ENCODE measurements at regions not wholly inside any gene's neighbourhood (a gene's known extent, or its start where the extent isn't known, plus 50 kb on each side); places are given as distances from the start of the nearest gene placed in this dataset.

DNA sequence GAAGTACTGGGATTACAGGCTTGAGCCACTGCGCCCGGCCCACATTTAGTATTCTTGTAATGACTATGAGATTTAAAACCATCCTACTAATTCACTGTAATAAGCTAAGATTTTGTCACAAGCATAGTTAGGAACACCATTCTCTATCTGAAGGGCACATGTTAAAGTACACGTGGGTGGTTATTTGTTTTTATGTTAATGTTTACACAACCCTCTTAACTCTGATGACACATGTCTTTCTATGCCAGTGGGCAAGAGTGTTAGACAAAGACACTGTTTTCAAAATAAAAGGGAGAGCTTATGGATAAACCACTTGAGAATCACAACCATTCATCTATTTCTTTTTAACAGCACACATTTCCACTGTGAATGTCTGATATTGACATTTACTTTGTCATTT is 537.6 kb upstream of the IL12A start:
- no peak overlapping the region for H3K27ac Mint-ChIP-seq
- H3K36me3 Mint-ChIP-seq: no peaks in the 10 kb centered on the region
- ATAC-seq (replicated peaks) (no peak), DNase-seq (no peak)
- H3K27me3 Mint-ChIP-seq: no peaks in the 10 kb centered on the region
- peaks cover 1 to 4% of the 10 kb centered on the region in 2 donors for H3K9me3 Mint-ChIP-seq
- H3K4me3 Mint-ChIP-seq: no peak overlapping the region
- no peaks in the 10 kb centered on the region for H3K4me1 Mint-ChIP-seq

DNA sequence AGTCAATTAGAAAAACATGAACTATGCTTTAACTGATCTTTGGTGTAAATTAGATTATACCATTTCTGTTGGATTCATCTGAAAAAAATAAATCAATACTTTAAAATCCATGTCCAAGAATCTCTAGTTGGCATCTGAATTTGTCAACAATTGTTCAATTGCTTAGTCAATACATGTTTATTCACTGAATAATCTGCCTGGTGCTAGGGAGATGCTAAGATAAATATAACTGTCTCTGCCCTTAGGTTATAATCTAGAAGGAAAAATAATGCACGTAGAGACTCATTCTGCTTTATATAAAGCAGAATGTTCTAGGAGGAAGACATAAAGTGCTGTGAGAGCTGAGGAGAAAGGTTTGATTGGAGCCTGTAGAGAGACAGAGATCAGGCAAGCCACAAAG is 537.2 kb upstream of the IL12A start:
- H3K4me3 Mint-ChIP-seq: no peak overlapping the region
- no peaks in the 10 kb centered on the region for H3K27me3 Mint-ChIP-seq
- no peak for ATAC-seq (replicated peaks)
- H3K9me3 Mint-ChIP-seq: peaks cover 1 to 4% of the 10 kb centered on the region in 2 donors
- no peak for DNase-seq
- H3K27ac Mint-ChIP-seq: no peak overlapping the region
- no peaks in the 10 kb centered on the region for H3K4me1 Mint-ChIP-seq
- no peaks in the 10 kb centered on the region for H3K36me3 Mint-ChIP-seq

DNA sequence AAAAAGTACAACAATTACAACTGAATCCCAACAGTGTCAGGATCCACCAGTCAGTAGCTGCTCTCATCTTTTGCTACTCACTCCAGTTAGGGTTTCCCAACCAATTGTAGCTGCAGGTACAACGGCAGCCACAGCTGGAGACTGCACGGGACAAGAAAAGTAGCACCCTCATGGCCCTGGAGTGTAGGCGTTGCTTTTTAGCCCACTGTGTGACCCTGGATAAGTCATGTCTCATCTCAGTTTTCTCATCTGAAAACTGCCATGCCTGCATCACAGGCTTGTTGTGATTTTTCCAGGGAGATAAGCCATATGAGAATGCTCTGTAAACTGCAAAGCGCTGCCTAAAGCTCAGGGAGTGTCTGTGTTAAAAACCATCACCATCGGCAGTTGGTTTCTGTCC is 535.6 kb upstream of the IL12A start:
- Mint-ChIP-seq H3K9me3 (peaks cover 1 to 4% of the 10 kb centered on the region in 2 donors), H3K4me3 (no peak overlapping the region), H3K27me3 (no peaks in the 10 kb centered on the region), H3K36me3 (no peaks in the 10 kb centered on the region), H3K27ac (no peak overlapping the region), H3K4me1 (no peaks in the 10 kb centered on the region)
- no peak for ATAC-seq (replicated peaks)
- DNase-seq: no peak

DNA sequence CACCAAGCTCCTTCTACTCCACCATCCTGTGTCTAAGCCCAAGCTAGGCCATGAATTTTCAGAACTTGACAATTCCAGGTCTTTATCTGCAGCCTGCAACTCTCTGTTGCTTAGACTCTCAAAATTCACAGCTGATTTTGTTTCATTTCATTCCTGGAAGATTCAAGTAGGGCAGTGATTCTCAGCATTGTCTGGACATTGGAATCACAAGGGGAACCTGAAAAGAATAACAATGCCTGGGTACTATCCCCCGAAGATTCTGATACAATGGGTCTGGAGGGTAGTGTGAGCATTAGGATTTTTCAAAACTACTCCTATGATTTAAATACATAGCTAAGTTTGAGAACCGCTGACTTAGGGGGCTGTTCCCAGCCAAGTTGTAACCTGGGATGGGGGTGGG is 534.7 kb upstream of the IL12A start:
- Mint-ChIP-seq H3K4me3 (no peak overlapping the region), H3K36me3 (no peaks in the 10 kb centered on the region), H3K4me1 (peaks cover 0 to 1% of the 10 kb centered on the region in 2 donors), H3K27ac (no peak overlapping the region), H3K9me3 (peaks cover 1 to 4% of the 10 kb centered on the region in 2 donors), H3K27me3 (no peaks in the 10 kb centered on the region)
- no peak for DNase-seq
- ATAC-seq (replicated peaks): no peak

DNA sequence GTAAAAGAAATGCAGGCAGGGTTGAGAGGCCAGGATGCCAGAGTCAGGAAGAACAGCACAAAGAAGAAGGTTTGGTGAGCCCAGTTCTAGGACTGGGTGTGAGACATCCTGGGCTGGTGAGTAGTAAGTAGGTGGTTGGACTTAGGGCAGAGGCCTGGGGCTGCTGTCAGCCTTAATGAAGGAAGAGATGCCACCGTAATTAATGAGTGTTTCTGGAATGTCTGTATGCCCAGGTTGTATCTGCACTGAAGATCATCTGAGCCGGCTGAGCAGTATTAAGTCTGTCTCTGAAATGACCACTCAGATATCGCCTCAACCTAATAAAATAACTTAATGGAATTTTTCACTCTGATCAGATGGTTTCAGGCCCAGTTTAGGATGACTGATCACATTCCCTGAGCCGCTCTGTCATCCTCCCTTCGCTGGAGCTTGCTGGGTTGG is 532.9 kb upstream of the IL12A start:
- peaks cover 0 to 1% of the 10 kb centered on the region in 2 donors for H3K9me3 Mint-ChIP-seq
- H3K4me3 Mint-ChIP-seq: no peak overlapping the region
- DNase-seq: no peak
- no peak for ATAC-seq (replicated peaks)
- H3K27ac Mint-ChIP-seq: no peak overlapping the region
- no peaks in the 10 kb centered on the region for H3K27me3 Mint-ChIP-seq
- peaks cover 0 to 1% of the 10 kb centered on the region in 2 donors for H3K4me1 Mint-ChIP-seq
- H3K36me3 Mint-ChIP-seq: no peaks in the 10 kb centered on the region

DNA sequence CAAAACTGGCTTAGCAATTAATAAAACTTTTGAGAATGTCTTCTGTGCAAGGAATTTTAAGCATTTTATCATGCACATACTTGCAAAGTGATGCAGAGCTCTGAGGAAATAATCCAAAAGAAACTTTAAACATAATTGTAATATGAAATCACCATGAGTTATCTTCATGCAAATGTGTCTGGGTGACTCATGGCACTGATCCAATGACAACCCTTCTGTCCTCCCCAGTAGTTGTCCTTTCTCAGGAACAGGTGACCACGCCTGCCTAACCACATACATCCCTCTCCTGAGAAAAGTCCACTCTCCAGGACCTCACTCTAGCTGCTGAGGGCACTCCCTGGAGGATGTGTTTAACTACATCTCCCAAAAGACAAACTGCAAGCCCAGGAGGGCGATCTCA is 530.6 kb upstream of the IL12A start:
- H3K27me3 Mint-ChIP-seq: no peaks in the 10 kb centered on the region
- H3K27ac Mint-ChIP-seq: no peak overlapping the region
- H3K4me3 Mint-ChIP-seq: no peak overlapping the region
- H3K4me1 Mint-ChIP-seq: peaks cover 0 to 1% of the 10 kb centered on the region in 2 donors
- DNase-seq (no peak), ATAC-seq (replicated peaks) (no peak)
- H3K9me3 Mint-ChIP-seq: peaks cover 0 to 8% of the 10 kb centered on the region in 2 donors
- no peaks in the 10 kb centered on the region for H3K36me3 Mint-ChIP-seq

DNA sequence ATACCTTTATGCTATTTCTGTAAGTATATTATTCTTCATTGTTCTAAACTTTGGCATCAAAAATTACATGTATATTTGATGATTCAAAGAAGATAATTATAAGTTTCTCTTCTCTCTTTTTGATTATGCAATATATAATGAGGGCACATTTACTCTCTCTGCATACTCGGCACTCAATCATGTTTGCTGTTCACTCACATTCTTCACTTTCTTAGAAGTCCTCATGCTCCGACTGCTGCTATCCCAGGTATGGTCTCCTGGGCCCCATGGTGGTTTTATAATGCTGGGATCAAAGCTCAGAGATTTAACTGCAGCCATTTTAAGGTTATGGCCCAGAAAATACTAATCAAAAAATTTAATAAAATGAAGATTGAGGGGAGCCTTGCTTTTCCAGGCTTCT is 529.7 kb upstream of the IL12A start:
- H3K27me3 Mint-ChIP-seq: no peaks in the 10 kb centered on the region
- ATAC-seq (replicated peaks): no peak
- DNase-seq: no peak
- no peak overlapping the region for H3K4me3 Mint-ChIP-seq
- no peaks in the 10 kb centered on the region for H3K36me3 Mint-ChIP-seq
- peaks cover 0 to 8% of the 10 kb centered on the region in 2 donors for H3K9me3 Mint-ChIP-seq
- H3K4me1 Mint-ChIP-seq: peaks cover 0 to 1% of the 10 kb centered on the region in 2 donors
- H3K27ac Mint-ChIP-seq: no peak overlapping the region

DNA sequence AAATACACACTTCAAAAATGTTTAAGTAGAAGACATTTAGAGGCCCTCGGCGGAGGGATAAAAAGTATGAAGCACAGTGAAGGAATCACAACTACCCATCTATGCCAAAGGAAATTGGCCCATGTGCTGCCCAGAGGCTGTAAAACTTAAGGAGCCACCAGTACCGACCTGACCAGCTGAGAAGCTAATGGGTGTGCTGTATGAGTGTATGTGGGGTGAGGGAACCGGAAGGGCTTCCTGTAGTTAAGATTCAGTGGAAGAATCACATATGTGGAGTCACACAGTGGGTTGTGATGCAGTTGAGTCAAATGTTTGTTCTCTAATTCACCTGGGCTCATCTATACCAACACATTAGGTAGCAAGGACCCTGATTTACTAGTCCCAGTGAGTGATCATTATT is 516.0 kb upstream of the IL12A start:
- DNase-seq (no peak), ATAC-seq (replicated peaks) (no peak)
- no peaks in the 10 kb centered on the region for H3K36me3 Mint-ChIP-seq
- H3K4me1 Mint-ChIP-seq: no peaks in the 10 kb centered on the region
- no peaks in the 10 kb centered on the region for H3K27me3 Mint-ChIP-seq
- no peak overlapping the region for H3K27ac Mint-ChIP-seq
- no peak overlapping the region for H3K4me3 Mint-ChIP-seq
- H3K9me3 Mint-ChIP-seq: peaks cover 3% of the 10 kb centered on the region in 2 donors

DNA sequence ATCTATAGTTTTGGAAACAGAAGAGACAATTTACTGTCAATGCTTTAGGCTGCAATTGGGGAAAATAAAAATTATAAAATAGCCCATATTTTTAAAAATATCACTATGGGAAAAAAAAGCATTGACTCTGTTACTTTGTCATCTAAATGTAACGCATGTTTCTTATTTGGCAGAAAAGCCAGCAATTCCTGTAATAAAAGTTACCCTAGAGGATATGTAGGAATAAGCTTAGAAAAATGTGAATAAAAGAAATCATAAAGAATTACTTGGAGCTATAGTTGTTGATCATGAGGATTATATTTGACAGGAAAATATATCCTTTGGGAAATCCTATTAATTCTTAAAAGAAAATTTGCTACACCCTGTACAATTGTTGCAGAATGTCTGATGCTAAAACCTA is 515.4 kb upstream of the IL12A start:
- peaks cover 3% of the 10 kb centered on the region in 2 donors for H3K9me3 Mint-ChIP-seq
- no peaks in the 10 kb centered on the region for H3K4me1 Mint-ChIP-seq
- no peak for ATAC-seq (replicated peaks)
- no peaks in the 10 kb centered on the region for H3K27me3 Mint-ChIP-seq
- H3K4me3 Mint-ChIP-seq: no peak overlapping the region
- H3K36me3 Mint-ChIP-seq: no peaks in the 10 kb centered on the region
- no peak for DNase-seq
- H3K27ac Mint-ChIP-seq: no peak overlapping the region

DNA sequence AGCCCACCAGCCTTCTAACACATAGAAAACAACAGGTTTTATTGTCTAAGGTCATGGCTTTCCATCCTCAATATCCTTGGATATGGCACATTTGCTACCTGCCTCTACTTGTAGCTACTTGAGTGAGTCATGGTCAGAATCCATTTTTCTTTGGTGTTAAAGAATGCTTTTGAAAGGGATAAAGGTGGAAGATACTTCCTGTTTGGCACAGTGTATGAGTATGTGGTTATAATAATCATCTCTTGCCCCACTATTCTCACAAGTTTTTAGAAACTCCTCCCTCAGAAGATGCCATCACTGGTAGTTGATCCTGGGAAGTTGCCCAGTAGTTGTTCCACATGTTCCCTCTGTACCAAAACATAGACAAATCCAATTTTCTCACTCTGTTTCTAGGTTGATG is 508.6 kb upstream of the IL12A start:
- H3K4me3 Mint-ChIP-seq: no peak overlapping the region
- DNase-seq (no peak), ATAC-seq (replicated peaks) (no peak)
- no peak overlapping the region for H3K27ac Mint-ChIP-seq
- no peaks in the 10 kb centered on the region for H3K36me3 Mint-ChIP-seq
- no peaks in the 10 kb centered on the region for H3K4me1 Mint-ChIP-seq
- H3K27me3 Mint-ChIP-seq: peaks cover 0 to 3% of the 10 kb centered on the region in 2 donors
- H3K9me3 Mint-ChIP-seq: peaks cover 2 to 8% of the 10 kb centered on the region in 2 donors

DNA sequence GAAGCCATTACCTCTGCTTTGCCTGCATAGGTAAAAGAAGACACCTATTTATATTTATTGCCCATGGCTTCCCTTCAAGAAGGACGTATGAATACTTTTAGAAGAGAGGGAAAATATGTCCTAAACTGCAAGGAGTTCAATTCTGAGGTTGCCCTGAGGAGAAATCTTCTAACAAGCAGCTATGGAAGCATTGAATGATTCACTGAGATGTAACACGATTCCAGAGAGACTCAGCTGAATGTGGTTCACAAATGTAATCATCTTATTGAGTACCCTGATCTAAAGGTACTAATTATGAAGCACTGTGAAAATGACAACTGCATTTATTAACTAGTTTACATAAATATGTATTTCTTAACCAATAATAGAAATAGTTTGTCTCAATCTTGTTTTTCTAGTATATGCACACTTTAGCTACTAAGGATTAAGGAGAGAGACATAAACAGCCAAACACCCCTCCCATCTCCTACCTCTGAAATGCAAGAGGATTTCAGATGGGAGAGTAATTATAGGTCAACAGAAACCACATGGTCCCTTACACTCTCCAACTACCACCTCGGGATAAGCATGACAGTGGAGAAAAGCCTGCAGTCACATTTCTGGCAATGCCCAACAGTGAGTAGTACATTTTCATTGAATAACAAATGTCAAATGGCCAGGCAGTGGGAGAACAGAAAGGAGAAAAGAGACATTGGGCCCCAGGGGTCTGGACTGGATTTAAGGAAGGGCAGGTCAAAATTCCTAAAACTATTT is 506.2 kb upstream of the IL12A start:
- no peak for ATAC-seq (replicated peaks)
- Mint-ChIP-seq H3K4me1 (no peaks in the 10 kb centered on the region), H3K4me3 (no peak overlapping the region)

DNA sequence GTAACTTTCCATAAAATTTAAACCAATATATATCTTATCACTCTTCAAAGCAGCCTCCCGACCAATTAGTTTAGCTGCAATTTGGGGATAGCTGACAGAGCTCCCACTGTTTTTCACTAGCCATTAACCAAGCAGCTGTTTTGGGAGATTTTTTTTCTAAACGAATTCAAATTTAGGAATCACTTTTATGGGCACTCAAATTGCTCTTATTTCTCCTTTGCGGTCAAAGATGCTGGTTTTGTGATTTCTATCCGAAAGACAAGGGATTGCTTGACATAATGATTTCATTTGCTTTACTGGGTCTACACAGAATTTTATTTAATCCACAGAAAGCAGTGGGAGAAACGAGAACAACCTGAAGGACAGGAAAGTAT is 505.7 kb upstream of the IL12A start:
- H3K27ac Mint-ChIP-seq: no peak overlapping the region
- peaks cover 0 to 4% of the 10 kb centered on the region in 2 donors for H3K9me3 Mint-ChIP-seq
- no peaks in the 10 kb centered on the region for H3K36me3 Mint-ChIP-seq
- H3K4me3 Mint-ChIP-seq: no peak overlapping the region
- H3K27me3 Mint-ChIP-seq: peaks cover 0 to 3% of the 10 kb centered on the region in 2 donors
- ATAC-seq (replicated peaks) (no peak), DNase-seq (no peak)
- no peaks in the 10 kb centered on the region for H3K4me1 Mint-ChIP-seq

More for the DNA sequence above, 506.2 kb upstream of the IL12A start:
- Mint-ChIP-seq H3K27me3 (peaks cover 0 to 3% of the 10 kb centered on the region in 2 donors), H3K36me3 (no peaks in the 10 kb centered on the region), H3K27ac (no peak overlapping the region), H3K9me3 (peaks cover 0 to 4% of the 10 kb centered on the region in 2 donors)
- DNase-seq: no peak

DNA sequence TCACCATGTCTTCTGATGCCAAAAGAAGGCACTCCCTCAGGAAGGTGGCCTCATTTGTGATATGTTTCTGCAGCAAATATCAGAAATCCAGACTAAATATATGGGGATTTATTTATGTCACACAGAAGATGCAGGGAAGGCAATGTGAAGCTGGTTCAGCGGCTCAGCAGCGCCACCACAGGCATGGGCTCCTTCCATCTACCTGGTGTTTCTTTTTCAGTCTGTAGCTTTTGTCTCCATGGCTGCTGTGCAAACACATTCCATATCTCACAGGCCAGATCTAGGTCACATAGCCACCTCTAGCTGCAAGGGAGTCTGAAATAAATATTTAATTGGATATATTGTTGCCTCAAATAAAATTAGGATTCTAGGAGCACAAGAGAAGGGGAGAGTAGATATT is 502.1 kb upstream of the IL12A start:
- H3K36me3 Mint-ChIP-seq: no peaks in the 10 kb centered on the region
- no peak for ATAC-seq (replicated peaks)
- no peak overlapping the region for H3K4me3 Mint-ChIP-seq
- H3K9me3 Mint-ChIP-seq: peaks cover 3 to 7% of the 10 kb centered on the region in 2 donors
- no peak for DNase-seq
- no peaks in the 10 kb centered on the region for H3K27me3 Mint-ChIP-seq
- no peaks in the 10 kb centered on the region for H3K4me1 Mint-ChIP-seq
- H3K27ac Mint-ChIP-seq: no peak overlapping the region

DNA sequence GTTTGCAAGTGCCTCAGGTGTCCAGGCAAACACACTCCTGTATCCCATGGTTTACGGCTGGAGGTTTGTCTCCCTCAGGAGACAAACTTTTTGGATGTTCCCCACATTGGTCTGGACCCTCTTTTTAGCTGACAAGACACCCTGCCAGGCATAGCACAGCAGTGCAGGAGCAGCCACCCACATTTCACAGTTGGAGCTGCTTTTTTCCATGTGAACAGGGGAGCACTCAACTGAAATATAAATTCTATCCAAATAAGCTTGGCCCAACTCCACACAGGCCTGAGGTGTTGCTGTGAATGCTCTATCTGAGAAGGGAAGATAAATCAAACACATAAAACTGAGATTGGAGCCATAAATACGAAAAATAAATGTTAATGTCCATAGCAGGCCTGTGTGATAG is 501.3 kb upstream of the IL12A start:
- H3K4me1 Mint-ChIP-seq: no peaks in the 10 kb centered on the region
- H3K36me3 Mint-ChIP-seq: no peaks in the 10 kb centered on the region
- peaks cover 3 to 7% of the 10 kb centered on the region in 2 donors for H3K9me3 Mint-ChIP-seq
- no peaks in the 10 kb centered on the region for H3K27me3 Mint-ChIP-seq
- H3K27ac Mint-ChIP-seq: no peak overlapping the region
- H3K4me3 Mint-ChIP-seq: no peak overlapping the region
- ATAC-seq (replicated peaks) (no peak), DNase-seq (no peak)

DNA sequence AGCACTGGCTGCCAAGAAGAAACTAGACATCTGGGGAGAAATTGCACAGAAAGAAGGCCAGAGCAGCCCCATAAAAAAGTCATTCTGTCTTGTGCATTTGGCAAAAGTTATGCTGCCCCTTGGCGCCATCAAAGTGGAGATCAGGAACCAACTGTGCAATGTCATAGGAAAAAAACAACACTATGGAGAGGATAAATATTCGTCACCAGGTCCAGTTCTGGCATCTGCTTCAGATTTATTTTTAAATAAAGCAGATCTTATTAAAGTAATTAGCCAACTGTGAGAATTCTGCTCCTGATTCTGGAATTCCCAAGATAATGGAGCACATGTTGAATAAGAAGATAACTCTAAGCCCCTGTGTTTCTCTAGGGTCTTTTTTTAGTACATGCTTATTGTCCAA is 500.0 kb upstream of the IL12A start:
- peaks cover 3 to 7% of the 10 kb centered on the region in 2 donors for H3K9me3 Mint-ChIP-seq
- H3K4me1 Mint-ChIP-seq: no peaks in the 10 kb centered on the region
- no peak overlapping the region for H3K4me3 Mint-ChIP-seq
- H3K27me3 Mint-ChIP-seq: no peaks in the 10 kb centered on the region
- DNase-seq (no peak), ATAC-seq (replicated peaks) (no peak)
- no peak overlapping the region for H3K27ac Mint-ChIP-seq
- no peaks in the 10 kb centered on the region for H3K36me3 Mint-ChIP-seq

Data from stimulated activated naive B cell treated with anti-CD40 and anti-IgM and Interleukin-4, amounts not matched to agents 10 μg/mL and 1 μg/mL and 100 μg/mL, for 72 hours (primary cell).